ENCODE measurements at regions not wholly inside any gene's neighbourhood (a gene's known extent, or its start where the extent isn't known, plus 50 kb on each side); places are given as distances from the start of the nearest gene placed in this dataset.
"Not testable (repeated sequence)": the region's sequence is repeated elsewhere in the genome, so short reads cannot be mapped to it uniquely, and the experiment has no call there.

- no peak overlapping the region for H3K4me3 ChIP-seq (ENCODE audit: low read depth, low read length)
- no peak for TF ChIP-seq CTCF (IDR thresholded peaks at IDR 0.05; ENCODE audit: insufficient read depth, low read length)
- no peak for DNase-seq (ENCODE audit: low read depth)
These were observed 188.4 kb upstream of the SULF2 start for GRCh38 chr20:47973519-47974233.

GRCh38 chr20:47972916-47973309 is 187.6 kb upstream of the SULF2 start:
- no peak for TF ChIP-seq CTCF (IDR thresholded peaks at IDR 0.05; ENCODE audit: insufficient read depth, low read length)
- DNase-seq (ENCODE audit: low read depth): no peak
- no peak overlapping the region for H3K4me3 ChIP-seq (ENCODE audit: low read depth, low read length)

GRCh38 chr20:47972297-47972915 is 187.1 kb upstream of the SULF2 start:
- H3K4me3 ChIP-seq (ENCODE audit: low read depth, low read length); DNase-seq (ENCODE audit: low read depth): not testable (repeated sequence)

GRCh38 chr20:47971058-47971791 is 185.9 kb upstream of the SULF2 start:
- H3K4me3 ChIP-seq (ENCODE audit: low read depth, low read length): no peak overlapping the region
- TF ChIP-seq CTCF (IDR thresholded peaks at IDR 0.05; ENCODE audit: insufficient read depth, low read length): no peak
- DNase-seq (ENCODE audit: low read depth): no peak

GRCh38 chr20:47970282-47970903 is 185.1 kb upstream of the SULF2 start:
- H3K4me3 ChIP-seq (ENCODE audit: low read depth, low read length): no peak overlapping the region
- TF ChIP-seq CTCF (IDR thresholded peaks at IDR 0.05; ENCODE audit: insufficient read depth, low read length): no peak
- no peak for DNase-seq (ENCODE audit: low read depth)

- TF ChIP-seq CTCF (IDR thresholded peaks at IDR 0.05; ENCODE audit: insufficient read depth, low read length): no peak
These were observed 184.1 kb upstream of the SULF2 start for GRCh38 chr20:47969426-47969825.

More at GRCh38 chr20:47969426-47969825, 184.1 kb upstream of the SULF2 start:
- no peak overlapping the region for H3K4me3 ChIP-seq (ENCODE audit: low read depth, low read length)
- no peak for DNase-seq (ENCODE audit: low read depth)
